NCI-H146 treated with DMSO at 0.1 percent for 48 hours (cell line): ENCODE measurements at regions not wholly inside any gene's neighbourhood (a gene's known extent, or its start where the extent isn't known, plus 50 kb on each side); places are given as distances from the start of the nearest gene placed in this dataset.
A peak's percentile ranks its signal among the peaks of the same experiment; 100 is the strongest.

Source experiments
- DNase-seq: peaks from one replicate; lab custom pipeline; 2025; ENCODE audit not compliant: unreplicated experiment; lab: John Stamatoyannopoulos, UW

GRCh38 chr13:65907666-65908525 lies 1322.2 kb downstream of the PCDH9 start:
- no peak for DNase-seq

- no peak for DNase-seq
Observed at GRCh38 chr13:65901723-65902122, 1328.4 kb downstream of the PCDH9 start.

DNA sequence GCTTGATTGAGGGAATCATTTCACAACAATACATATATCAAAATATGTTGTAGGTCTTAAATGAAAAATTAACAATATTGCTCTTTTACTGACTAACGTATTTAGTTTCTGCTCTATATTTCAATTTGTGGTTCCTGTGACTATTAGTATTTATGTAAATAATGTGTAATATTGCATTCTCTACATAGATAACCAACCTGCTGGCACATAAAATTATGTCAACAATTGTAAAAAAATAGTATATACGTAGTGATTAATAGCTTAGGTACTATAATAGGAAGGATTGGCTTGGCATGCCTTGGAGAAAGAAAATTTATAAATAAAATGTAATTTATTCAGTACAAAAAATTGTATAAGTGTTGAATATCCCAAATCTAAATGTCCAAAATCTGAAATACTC lies 1336.1 kb downstream of the PCDH9 start:
- DNase-seq, result no peak

DNA sequence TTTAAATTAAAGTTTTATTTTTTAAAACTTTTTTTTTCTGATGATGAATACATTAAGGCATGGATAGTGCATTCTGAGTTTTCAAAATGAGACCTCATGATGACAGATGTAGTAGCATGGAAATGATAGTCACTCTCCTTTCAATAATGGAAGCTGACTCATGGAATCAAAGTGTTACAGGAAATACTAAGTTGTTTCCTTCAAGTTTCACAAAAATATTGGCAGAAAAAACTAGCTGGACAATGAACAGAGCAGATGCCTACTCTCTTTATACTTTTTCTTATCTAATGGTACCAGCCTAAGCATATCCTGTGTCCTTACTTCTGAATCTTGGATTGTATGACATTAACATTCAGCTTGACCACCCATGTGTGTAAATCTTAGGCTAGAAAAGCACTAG lies 1337.3 kb downstream of the PCDH9 start:
- no peak for DNase-seq

- DNase-seq, result no peak
Observed at GRCh38 chr13:65889368-65889767, 1340.8 kb downstream of the PCDH9 start.

- no peak for DNase-seq
Observed at GRCh38 chr13:65882810-65883209, 1347.3 kb downstream of the PCDH9 start.

- no peak for DNase-seq
Observed at GRCh38 chr13:65881561-65882155, 1348.5 kb downstream of the PCDH9 start.

- DNase-seq, result no peak
Observed at GRCh38 chr13:65875031-65875430, 1355.1 kb downstream of the PCDH9 start.

DNA sequence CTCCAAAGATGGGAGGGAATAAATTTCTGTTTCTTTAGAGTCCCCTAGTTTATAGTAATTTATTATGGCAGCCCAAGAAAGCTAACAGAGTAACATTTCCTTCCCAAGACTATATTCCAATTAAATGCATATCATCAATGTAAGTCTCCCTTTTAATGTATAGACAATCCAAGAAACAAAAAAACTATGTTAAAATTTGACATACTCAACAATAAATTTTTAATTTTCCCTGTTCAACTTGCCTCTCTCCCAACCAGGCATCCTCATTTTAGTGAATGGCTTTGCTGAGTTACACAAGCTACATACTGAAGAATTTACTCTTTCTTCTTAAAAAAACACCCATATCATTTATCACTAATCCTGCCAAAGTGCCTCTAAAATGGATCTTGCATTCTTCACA lies 1357.7 kb downstream of the PCDH9 start:
- DNase-seq, result no peak

DNA sequence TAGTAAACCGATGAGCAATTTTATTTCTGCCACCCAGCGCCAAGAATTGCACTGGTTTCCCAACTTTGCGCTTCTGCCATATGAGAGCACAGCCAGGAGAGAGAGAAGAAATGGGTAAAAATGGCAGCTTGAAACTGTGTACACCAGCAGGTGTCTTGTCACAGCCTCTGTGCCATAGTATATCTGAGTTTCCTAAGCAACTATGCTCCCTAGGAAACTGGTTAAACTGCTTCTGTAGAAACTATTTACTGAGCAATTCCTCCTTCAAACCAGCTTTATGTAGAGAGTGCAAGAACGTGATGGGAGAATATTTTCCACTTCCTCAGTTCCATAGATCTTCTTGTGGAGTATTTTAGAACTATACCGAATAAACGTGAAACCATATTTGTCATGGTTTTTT lies 1361.3 kb downstream of the PCDH9 start:
- no peak for DNase-seq

GRCh38 chr13:65868099-65868498 lies 1362.0 kb downstream of the PCDH9 start:
- DNase-seq, result no peak

- DNase-seq, result no peak
Observed at GRCh38 chr13:65866138-65866537, 1364.0 kb downstream of the PCDH9 start.

- DNase-seq, result no peak
Observed at GRCh38 chr13:65865206-65865605, 1364.9 kb downstream of the PCDH9 start.

DNA sequence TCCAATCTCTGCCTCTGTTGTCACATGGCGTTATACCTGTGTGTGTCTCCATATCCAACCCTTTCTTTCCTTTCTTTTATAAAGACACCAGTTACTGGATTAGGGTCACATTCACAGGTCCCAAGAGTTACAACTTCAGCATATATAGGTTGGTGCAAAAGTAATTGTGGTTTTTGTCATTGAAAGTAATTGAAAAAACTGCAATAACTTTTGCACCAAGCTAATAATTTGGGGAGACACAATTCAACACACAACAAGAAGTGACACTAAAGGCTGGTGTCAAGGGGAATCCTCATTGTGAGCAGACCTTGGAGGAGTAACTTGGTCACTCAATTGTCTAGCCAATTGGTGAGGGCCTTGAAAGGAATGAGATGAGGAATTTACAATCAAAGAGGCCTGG lies 1366.1 kb downstream of the PCDH9 start:
- DNase-seq, result no peak

- DNase-seq, result no peak
Observed at GRCh38 chr13:65860306-65860705, 1369.8 kb downstream of the PCDH9 start.

DNA sequence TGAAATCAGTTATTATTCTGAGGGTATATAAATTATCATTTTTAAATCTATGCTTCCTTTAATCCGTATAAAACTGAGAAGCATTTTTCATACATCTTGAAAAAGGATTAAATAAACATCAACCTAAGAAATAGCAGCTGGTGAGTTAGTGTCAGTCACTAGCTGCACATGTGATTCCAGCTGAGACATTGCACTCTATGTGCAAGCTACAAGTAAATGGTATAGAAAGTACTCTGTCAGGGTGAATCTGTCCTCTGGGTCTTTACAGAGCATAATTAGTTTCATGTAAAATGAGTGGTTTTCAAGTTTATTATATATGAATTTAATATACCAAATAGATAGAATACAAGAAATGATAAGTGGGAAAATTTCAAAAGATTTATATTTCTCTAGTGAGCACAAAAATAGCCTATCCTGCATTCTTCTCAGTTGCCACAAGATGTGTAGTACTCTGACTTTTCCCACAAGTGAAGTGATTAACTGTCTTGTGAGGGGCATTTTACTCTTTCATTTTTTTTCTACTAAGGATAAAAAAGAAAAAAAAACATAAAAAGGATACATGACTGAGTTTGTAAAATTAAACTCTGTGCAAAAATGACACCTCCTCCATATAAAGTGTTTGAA lies 1372.1 kb downstream of the PCDH9 start:
- DNase-seq, result no peak

DNA sequence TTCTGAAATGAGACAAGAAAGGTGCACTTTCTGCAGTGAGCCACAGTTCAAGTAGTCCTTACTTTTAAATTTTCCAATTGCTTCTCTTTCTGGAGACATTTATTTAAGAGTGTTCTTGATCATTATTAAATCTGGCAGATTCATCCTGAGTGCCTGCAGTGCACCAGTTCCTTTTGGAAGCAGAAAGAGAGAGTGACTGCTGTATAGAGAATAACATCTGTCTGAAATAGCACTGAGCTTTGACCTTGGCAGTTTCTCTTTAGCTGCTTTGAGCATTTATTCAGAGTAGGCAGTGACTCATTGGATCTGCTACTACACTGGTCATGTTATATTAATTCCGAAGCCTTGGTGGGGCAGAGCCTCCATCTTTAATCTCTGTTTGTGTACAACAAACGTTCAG lies 1373.7 kb downstream of the PCDH9 start:
- DNase-seq, result no peak

GRCh38 chr13:65855242-65855805 lies 1374.8 kb downstream of the PCDH9 start:
- DNase-seq, result no peak

GRCh38 chr13:65854431-65854830 lies 1375.7 kb downstream of the PCDH9 start:
- DNase-seq, result no peak

- no peak for DNase-seq
Observed at GRCh38 chr13:65844266-65844841, 1385.8 kb downstream of the PCDH9 start.

DNA sequence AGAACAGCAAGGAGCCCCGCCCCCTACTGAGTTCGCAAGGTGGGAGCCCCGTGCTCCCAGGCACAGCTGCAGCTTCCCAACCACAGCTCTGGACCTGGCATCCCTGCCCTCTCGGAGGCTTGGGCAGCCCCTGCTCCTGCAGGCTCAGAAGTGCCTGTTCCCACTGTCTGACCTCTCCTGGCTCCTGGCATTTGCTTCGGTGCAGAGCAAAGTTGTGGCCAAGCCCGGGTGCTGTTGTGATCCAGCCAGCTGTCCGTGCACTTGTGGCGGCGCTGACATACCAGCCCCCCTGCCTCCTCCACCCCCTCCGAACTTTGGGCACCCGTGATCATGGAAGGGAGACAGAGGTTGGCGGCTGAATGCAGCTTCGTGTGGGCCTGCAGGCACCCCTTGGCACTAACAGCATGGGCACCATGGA lies 1386.8 kb downstream of the PCDH9 start:
- peak; percentile 56 for DNase-seq

GRCh38 chr13:65841156-65841555 lies 1389.0 kb downstream of the PCDH9 start:
- DNase-seq, result no peak
